ENCODE measurements at regions not wholly inside any gene's neighbourhood (a gene's known extent, or its start where the extent isn't known, plus 50 kb on each side); places are given as distances from the start of the nearest gene placed in this dataset.

- no peak overlapping the region for H3K9ac ChIP-seq (ENCODE audit: low read depth in 2 of 2, low read length in 2 of 2)
- no peak for DNase-seq
- no peaks in the 10 kb centered on the region for H3K9me3 ChIP-seq
- no peaks in the 10 kb centered on the region for H3K4me1 ChIP-seq
- H3K27ac ChIP-seq, result no peak overlapping the region
- intact Hi-C loops (cut with DNase I), result no loop called here
- no peaks in the 10 kb centered on the region for H3K27me3 ChIP-seq
- no peak overlapping the region for H3K4me3 ChIP-seq
- no peak for TF ChIP-seq CTCF (IDR thresholded peaks at IDR 0.05)
- H3K36me3 ChIP-seq, result no peaks in the 10 kb centered on the region
Observed at GRCh38 chr15:60235951-60236710, 161.7 kb downstream of the ANXA2 start.

GRCh38 chr15:60237446-60237845 lies 160.3 kb downstream of the ANXA2 start:
- TF ChIP-seq CTCF (IDR thresholded peaks at IDR 0.05), result no peak
- H3K9me3 ChIP-seq, result no peaks in the 10 kb centered on the region

GRCh38 chr15:60243769-60244168 lies 154.0 kb downstream of the ANXA2 start:
- no peak for DNase-seq
- Histone ChIP-seq H3K4me1 (no peaks in the 10 kb centered on the region), H3K27me3 (no peaks in the 10 kb centered on the region), H3K9me3 (no peaks in the 10 kb centered on the region), H3K9ac (ENCODE audit: low read depth in 2 of 2, low read length in 2 of 2) (no peak overlapping the region), H3K36me3 (no peaks in the 10 kb centered on the region), H3K27ac (no peak overlapping the region), H3K4me3 (no peak overlapping the region)
- intact Hi-C loops (cut with DNase I), result no loop called here
- no peak for TF ChIP-seq CTCF (IDR thresholded peaks at IDR 0.05)

More at GRCh38 chr15:60237446-60237845, 160.3 kb downstream of the ANXA2 start:
- no peak overlapping the region for H3K4me3 ChIP-seq
- no peak overlapping the region for H3K27ac ChIP-seq
- H3K36me3 ChIP-seq, result no peaks in the 10 kb centered on the region
- H3K9ac ChIP-seq (ENCODE audit: low read depth in 2 of 2, low read length in 2 of 2), result no peak overlapping the region
- intact Hi-C loops (cut with DNase I), result no loop called here
- H3K27me3 ChIP-seq, result no peaks in the 10 kb centered on the region
- DNase-seq, result no peak
- H3K4me1 ChIP-seq, result no peaks in the 10 kb centered on the region

GRCh38 chr15:60244813-60245212 lies 153.0 kb downstream of the ANXA2 start:
- TF ChIP-seq CTCF (IDR thresholded peaks at IDR 0.05), result no peak
- Histone ChIP-seq H3K27me3 (no peaks in the 10 kb centered on the region), H3K9ac (ENCODE audit: low read depth in 2 of 2, low read length in 2 of 2) (no peak overlapping the region), H3K27ac (no peak overlapping the region), H3K4me3 (no peak overlapping the region), H3K4me1 (no peaks in the 10 kb centered on the region), H3K36me3 (no peaks in the 10 kb centered on the region), H3K9me3 (no peaks in the 10 kb centered on the region)
- intact Hi-C loops (cut with DNase I), result no loop called here
- no peak for DNase-seq

GRCh38 chr15:60250316-60250715 lies 147.5 kb downstream of the ANXA2 start:
- Histone ChIP-seq H3K27me3 (no peaks in the 10 kb centered on the region), H3K9ac (ENCODE audit: low read depth in 2 of 2, low read length in 2 of 2) (no peak overlapping the region), H3K4me3 (no peak overlapping the region), H3K4me1 (no peaks in the 10 kb centered on the region), H3K36me3 (no peaks in the 10 kb centered on the region), H3K27ac (no peak overlapping the region), H3K9me3 (no peaks in the 10 kb centered on the region)
- intact Hi-C loops (cut with DNase I), result no loop called here
- DNase-seq, result no peak
- no peak for TF ChIP-seq CTCF (IDR thresholded peaks at IDR 0.05)

Data from colonic mucosa (tissue), 4 donors.